Endothelial cell of umbilical vein (primary cell): ENCODE measurements at regions not wholly inside any gene's neighbourhood (a gene's known extent, or its start where the extent isn't known, plus 50 kb on each side); places are given as distances from the start of the nearest gene placed in this dataset.

Source experiments
- BruUV-seq: library from RNA; stranded (reverse); fragments of 400-500 nt; replicated peaks from 2 replicates; lab custom pipeline; 2021; lab: Mats Ljungman, UMichigan
- CTCF ChIA-PET: fragments of 300-600, 350-600 bp; sonication (Branson Sonifier 250); formaldehyde crosslinking; loops from one replicate; lab custom pipeline; 2021; ENCODE audit warnings: antibody characterized with exemption, inconsistent platforms; lab: Charles Lee
- POLR2A ChIA-PET: fragments of 300-600, 350-600 bp; sonication (Branson Sonifier 250); formaldehyde crosslinking; loops from one replicate; lab custom pipeline; 2021; ENCODE audit warnings: antibody characterized with exemption, inconsistent platforms; lab: Charles Lee
- DNase-seq: peaks from one replicate; pipeline ENCODE4 v3.0.0-alpha.2; 2011; ENCODE audit warnings: low read depth, low spot score
- FAIRE-seq: peaks from 2 replicates; lab custom pipeline; 2011; peaks lifted over from hg19 to GRCh38; lab: Jason Lieb, UNC
- H2AFZ ChIP-seq: 2 replicates; pipeline ENCODE4 v1.6.0; 2012; ENCODE audit warnings: low read depth, low read length, control low read depth, inconsistent platforms
- H3K27ac ChIP-seq: 2 replicates; pipeline ENCODE4 v1.5.1; 2011; ENCODE audit warnings: low read depth, mild to moderate bottlenecking, control low read depth, low read length, moderate library complexity; ENCODE audit not compliant: insufficient read depth
- H3K27me3 ChIP-seq, 2 experiments: 2 replicates each; pipeline versions ENCODE4 v1.6.0 to v1.6.1; 2011; ENCODE audit warnings: low read length in 2 of 2, mixed read lengths in 1 of 2; ENCODE audit not compliant: control insufficient read depth in 2 of 2, insufficient read depth in 2 of 2
- H3K36me3 ChIP-seq, 2 experiments: 2 replicates in 1 of 2; 3 replicates in 1 of 2; pipeline ENCODE4 v1.5.1; 2011; ENCODE audit warnings: low read length in 2 of 2, mild to moderate bottlenecking in 1 of 2, moderate library complexity in 1 of 2; ENCODE audit not compliant: control insufficient read depth in 2 of 2, insufficient read depth in 2 of 2; ENCODE audit errors: extremely low read depth in 1 of 2
- H3K4me1 ChIP-seq: 3 replicates; pipeline ENCODE4 v1.5.1; 2011; ENCODE audit warnings: mild to moderate bottlenecking, low read length; ENCODE audit not compliant: control insufficient read depth, insufficient read depth; ENCODE audit errors: extremely low read depth
- H3K4me2 ChIP-seq: 2 replicates; pipeline ENCODE4 v1.6.1; 2011; ENCODE audit warnings: low read length, control low read depth, mixed read lengths; ENCODE audit not compliant: insufficient read depth
- H3K4me3 ChIP-seq, 3 experiments: fragments of 200-600 bp in 1 of 3; sonication (generic), shearing (Covaris generic) in 1 of 3; replicated peaks in 1 of 3; 2 replicates each; pipeline ENCODE4 v1.5.1; 2011 to 2016; ENCODE audit warnings: control low read depth in 3 of 3, low read length in 3 of 3, mild to moderate bottlenecking in 2 of 3, inconsistent platforms in 1 of 3, low read depth in 1 of 3, moderate library complexity in 1 of 3; ENCODE audit not compliant: insufficient read depth in 1 of 3
- H3K79me2 ChIP-seq: 2 replicates; pipeline ENCODE4 v1.6.0; 2012; ENCODE audit warnings: low read length, inconsistent platforms; ENCODE audit not compliant: control insufficient read depth, insufficient read depth
- H3K9ac ChIP-seq: replicated peaks from 2 replicates; pipeline ENCODE3; 2011; ENCODE audit warnings: low read length, control low read depth; ENCODE audit not compliant: insufficient read depth; ENCODE audit errors: extremely low read depth
- H3K9me1 ChIP-seq: replicated peaks from 3 replicates; pipeline ENCODE4 v1.6.0; 2011; ENCODE audit warnings: mild to moderate bottlenecking, low read length; ENCODE audit not compliant: control insufficient read depth, insufficient read depth; ENCODE audit errors: extremely low read depth
- H3K9me3 ChIP-seq: replicated peaks from 2 replicates; pipeline ENCODE4 v1.5.1; 2012; ENCODE audit warnings: low read length, inconsistent platforms; ENCODE audit not compliant: control insufficient read depth, insufficient read depth
- H4K20me1 ChIP-seq: replicated peaks from 2 replicates; pipeline ENCODE3; 2011; ENCODE audit warnings: mild to moderate bottlenecking, low read length; ENCODE audit not compliant: control insufficient read depth, insufficient read depth; ENCODE audit errors: extremely low read depth
- EZH2 ChIP-seq: IDR thresholded peaks from 2 replicates; pipeline ENCODE4 v1.6.1; 2012; ENCODE audit warnings: borderline replicate concordance, low read depth, mild to moderate bottlenecking, moderate library complexity, low read length, inconsistent platforms; ENCODE audit not compliant: severe bottlenecking
- FOS ChIP-seq: IDR thresholded peaks from 2 replicates; pipeline ENCODE4 v1.6.1; 2011; ENCODE audit warnings: mild to moderate bottlenecking, low read length, moderate library complexity, borderline replicate concordance; ENCODE audit not compliant: insufficient read depth
- GATA2 ChIP-seq: IDR thresholded peaks from 2 replicates; pipeline ENCODE4 v1.7.0; 2011; ENCODE audit warnings: low read depth, mild to moderate bottlenecking, moderate library complexity, mixed read lengths, low read length; ENCODE audit not compliant: insufficient read length, insufficient read depth
- JUN ChIP-seq: IDR thresholded peaks from 2 replicates; pipeline ENCODE4 v1.6.1; 2011; ENCODE audit warnings: borderline replicate concordance, low read depth; ENCODE audit not compliant: insufficient read length, insufficient read depth
- MYC ChIP-seq: IDR thresholded peaks from one replicate; pipeline ENCODE4 v1.6.1; 2011; ENCODE audit warnings: mild to moderate bottlenecking, low read depth, low read length
- POLR2A ChIP-seq: IDR thresholded peaks from 2 replicates; pipeline ENCODE4 v1.6.1; 2012; ENCODE audit warnings: low read depth, mild to moderate bottlenecking, control low read depth, low read length
- POLR2AphosphoS5 ChIP-seq: IDR thresholded peaks from 2 replicates; pipeline ENCODE4 v1.6.1; 2012; ENCODE audit warnings: low read depth, mild to moderate bottlenecking, control low read depth, low read length, moderate library complexity; ENCODE audit not compliant: insufficient read depth
- dilution Hi-C: fragments of 300-500 bp; cut with MboI; formaldehyde crosslinking; loops from one replicate; pipeline ENCODE4 v1.15.0; 2019; ENCODE audit warnings: low sequenced_read_pairs; ENCODE audit not compliant: extremely low pct_ligation_motif_present
- intact Hi-C: fragments of 100-400 bp; cut with micrococcal nuclease; formaldehyde crosslinking; loops from one replicate; pipeline ENCODE4 v1.10.0; 2022
- TF ChIP-seq, protein P1 (sequence below), 2 donors: IDR thresholded peaks; 1 replicate in 1 of 2; 2 replicates in 1 of 2; pipeline ENCODE4 v1.5.1; 2011; ENCODE audit warnings: low read length in 2 of 2, mild to moderate bottlenecking in 2 of 2, moderate library complexity in 2 of 2, control low read depth in 1 of 2, inconsistent platforms in 1 of 2, low read depth in 1 of 2; ENCODE audit not compliant: insufficient read depth in 1 of 2; ENCODE audit errors: extremely low read depth in 1 of 2
- TF ChIP-seq, protein P2 (sequence below): IDR thresholded peaks from 2 replicates; pipeline ENCODE4 v1.6.1; 2011; ENCODE audit not compliant: insufficient read depth, insufficient read length

DNA sequence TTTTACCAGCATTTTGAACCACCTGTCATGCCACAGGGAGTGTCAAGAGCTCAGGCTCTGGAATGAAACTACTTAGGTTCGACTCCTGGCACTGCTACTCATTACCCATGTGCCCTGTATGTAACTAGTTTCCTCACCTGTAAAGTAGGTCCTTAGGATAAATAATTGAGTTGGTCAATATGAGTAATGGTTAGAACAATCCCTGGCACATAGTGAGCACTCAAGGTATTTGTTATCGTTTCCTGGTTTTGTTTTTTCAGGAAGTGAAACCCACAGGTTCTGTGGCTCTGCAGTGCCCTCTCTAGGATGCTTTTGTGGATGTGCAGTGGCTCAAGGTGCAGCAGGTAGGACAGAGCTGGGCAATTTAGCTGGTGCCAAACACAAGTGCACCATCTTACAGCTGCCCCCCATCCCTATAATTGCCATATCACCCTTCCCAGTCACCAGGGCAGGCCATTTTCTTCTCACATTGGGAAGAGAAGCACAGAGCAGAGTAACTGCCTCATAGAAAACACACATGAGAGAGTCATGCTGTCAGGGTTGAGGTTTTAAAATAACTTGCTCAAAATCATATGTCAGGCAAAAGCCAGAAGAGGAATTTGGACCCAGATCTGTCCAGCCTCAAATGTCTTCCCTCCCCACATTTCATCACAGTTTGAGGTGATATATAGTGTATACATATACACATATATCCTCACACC, 297.5 kb downstream of the RPAP3 start:
- Histone ChIP-seq H3K9me3 (no peaks in the 10 kb centered on the region), H3K9me1 (no peaks in the 10 kb centered on the region), H4K20me1 (no peaks in the 10 kb centered on the region), H3K4me2 (no peak overlapping the region), H3K4me3 (no peak overlapping the region), H2AFZ (no peak overlapping the region), H3K27me3 (peaks cover 15 to 27% of the 10 kb centered on the region in 2 experiments), H3K9ac (no peak overlapping the region), H3K27ac (no peak overlapping the region), H3K79me2 (no peaks in the 10 kb centered on the region), H3K36me3 (no peaks in the 10 kb centered on the region), H3K4me1 (peaks cover 4% of the 10 kb centered on the region)
- dilution Hi-C loops: no loop called here
- intact Hi-C loops: no loop called here
- CTCF ChIA-PET: interaction anchor here (1.3 to 1.9 kb wide), 2 partner anchors 11 to 376 kb away, joined by 4 to 8 read pairs; no protein-coding TSS in a partner anchor
- DNase-seq: peak; percentile 12
- peak; percentile 54 for FAIRE-seq
- POLR2A ChIA-PET: no interaction called here
- TF ChIP-seq, protein P1, sequence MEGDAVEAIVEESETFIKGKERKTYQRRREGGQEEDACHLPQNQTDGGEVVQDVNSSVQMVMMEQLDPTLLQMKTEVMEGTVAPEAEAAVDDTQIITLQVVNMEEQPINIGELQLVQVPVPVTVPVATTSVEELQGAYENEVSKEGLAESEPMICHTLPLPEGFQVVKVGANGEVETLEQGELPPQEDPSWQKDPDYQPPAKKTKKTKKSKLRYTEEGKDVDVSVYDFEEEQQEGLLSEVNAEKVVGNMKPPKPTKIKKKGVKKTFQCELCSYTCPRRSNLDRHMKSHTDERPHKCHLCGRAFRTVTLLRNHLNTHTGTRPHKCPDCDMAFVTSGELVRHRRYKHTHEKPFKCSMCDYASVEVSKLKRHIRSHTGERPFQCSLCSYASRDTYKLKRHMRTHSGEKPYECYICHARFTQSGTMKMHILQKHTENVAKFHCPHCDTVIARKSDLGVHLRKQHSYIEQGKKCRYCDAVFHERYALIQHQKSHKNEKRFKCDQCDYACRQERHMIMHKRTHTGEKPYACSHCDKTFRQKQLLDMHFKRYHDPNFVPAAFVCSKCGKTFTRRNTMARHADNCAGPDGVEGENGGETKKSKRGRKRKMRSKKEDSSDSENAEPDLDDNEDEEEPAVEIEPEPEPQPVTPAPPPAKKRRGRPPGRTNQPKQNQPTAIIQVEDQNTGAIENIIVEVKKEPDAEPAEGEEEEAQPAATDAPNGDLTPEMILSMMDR (IDR thresholded peaks at IDR 0.05; ENCODE audit: extremely low read depth in 1 of 2, insufficient read depth in 1 of 2, low read depth in 1 of 2, low read length in 2 of 2): peak in 1 of 2 donors; percentile 6
- TF ChIP-seq POLR2A: no peak
- BruUV-seq: no TSS peak

DNA sequence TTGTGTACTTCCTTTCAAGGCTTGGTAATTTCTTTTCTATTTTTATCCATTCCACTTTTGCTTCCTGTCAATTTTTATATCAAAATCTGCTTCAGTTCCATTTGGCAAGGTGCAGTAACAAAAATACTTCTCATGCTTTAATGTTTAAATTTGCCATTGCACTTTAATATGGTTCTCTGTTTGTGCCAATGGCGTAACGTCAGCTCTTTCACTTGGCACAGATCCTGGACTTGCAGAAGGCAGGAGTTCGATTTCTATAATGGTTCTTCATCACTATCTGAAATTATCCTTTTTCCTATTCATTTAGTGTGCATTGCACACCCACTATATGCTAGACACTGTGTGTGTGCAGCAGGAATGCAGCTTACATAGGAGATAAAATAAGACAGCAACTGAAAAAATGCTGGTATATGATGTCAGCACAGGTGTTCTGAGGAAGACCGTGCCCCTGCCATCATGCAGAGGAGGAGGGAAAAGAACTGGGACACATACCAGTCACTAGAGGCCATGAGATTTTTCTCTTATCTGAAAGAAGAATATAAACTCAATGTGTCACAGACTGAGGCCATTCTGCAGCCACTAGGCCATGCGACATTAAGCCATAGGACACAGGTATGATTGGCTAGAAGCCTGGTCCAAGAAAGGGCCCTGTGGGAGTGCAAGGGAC, 298.2 kb downstream of the RPAP3 start:
- dilution Hi-C loops (no loop called here), intact Hi-C loops (no loop called here)
- Histone ChIP-seq H3K9me1 (no peaks in the 10 kb centered on the region), H3K27me3 (peaks cover 11 to 19% of the 10 kb centered on the region in 2 experiments), H2AFZ (no peak overlapping the region), H3K4me1 (peaks cover 4% of the 10 kb centered on the region), H3K4me2 (no peak overlapping the region), H3K4me3 (no peak overlapping the region), H3K9ac (no peak overlapping the region), H3K27ac (no peak overlapping the region), H3K9me3 (no peaks in the 10 kb centered on the region), H4K20me1 (no peaks in the 10 kb centered on the region), H3K79me2 (no peaks in the 10 kb centered on the region), H3K36me3 (no peaks in the 10 kb centered on the region)
- ChIA-PET POLR2A (no interaction called here), CTCF (interaction anchor here (1.3 to 1.9 kb wide), 2 partner anchors 10 to 375 kb away, joined by 4 to 8 read pairs; no protein-coding TSS in a partner anchor)
- DNase-seq (no peak), FAIRE-seq (no peak)
- TF ChIP-seq, protein P2, sequence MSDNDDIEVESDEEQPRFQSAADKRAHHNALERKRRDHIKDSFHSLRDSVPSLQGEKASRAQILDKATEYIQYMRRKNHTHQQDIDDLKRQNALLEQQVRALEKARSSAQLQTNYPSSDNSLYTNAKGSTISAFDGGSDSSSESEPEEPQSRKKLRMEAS: no peak
- TF ChIP-seq FOS (no peak), POLR2A (no peak), POLR2AphosphoS5 (no peak), GATA2 (no peak), MYC (no peak), JUN (no peak), EZH2 (no peak)
- TF ChIP-seq, protein P1 (IDR thresholded peaks at IDR 0.05; ENCODE audit: extremely low read depth in 1 of 2, insufficient read depth in 1 of 2, low read depth in 1 of 2, low read length in 2 of 2): no peak
- no TSS peak for BruUV-seq
